ENCODE measurements at regions not wholly inside any gene's neighbourhood (a gene's known extent, or its start where the extent isn't known, plus 50 kb on each side); places are given as distances from the start of the nearest gene placed in this dataset.

GRCh38 chr1:170219163-170219562 lies 73.4 kb downstream of the NTMT2 start:
- DNase-seq (ENCODE audit: low spot score): no peak

DNA sequence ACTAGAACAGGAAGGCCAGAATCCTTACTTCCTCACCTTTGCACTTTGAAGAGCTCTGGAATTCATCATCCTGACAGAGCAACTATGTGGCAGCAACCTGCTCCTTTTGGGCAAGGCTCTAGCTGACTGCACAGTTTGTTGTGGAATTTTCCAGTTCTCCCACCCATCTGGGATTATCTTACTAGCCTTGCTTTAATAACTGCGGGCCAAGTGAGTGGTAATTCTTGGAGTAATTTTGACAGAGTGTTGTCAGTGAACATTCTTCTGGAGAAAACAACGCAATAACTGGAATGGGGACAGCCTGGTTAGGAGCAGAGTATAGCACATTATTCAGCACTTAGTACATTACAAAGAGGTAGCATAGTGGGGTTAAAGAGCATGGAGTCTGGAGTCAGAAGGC lies 75.3 kb downstream of the NTMT2 start:
- DNase-seq (ENCODE audit: low spot score): no peak

DNA sequence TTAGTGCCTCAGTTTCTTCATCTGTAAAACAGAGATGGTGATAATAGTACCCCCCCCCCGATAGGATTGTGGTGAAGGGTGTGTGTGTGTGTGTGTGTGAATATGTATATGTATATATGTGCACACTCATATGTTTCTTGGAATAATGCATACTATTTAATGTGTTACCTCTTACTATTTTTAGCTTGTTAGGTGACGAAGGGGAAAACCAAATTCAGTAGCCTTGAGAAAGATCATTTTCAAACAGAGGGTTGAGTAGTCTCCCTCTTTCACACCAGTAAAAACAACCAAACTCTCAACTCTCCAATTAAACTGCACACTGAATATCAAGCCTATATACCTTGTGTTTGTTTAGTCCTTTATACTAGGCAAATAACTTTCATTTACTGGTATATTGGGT lies 75.7 kb downstream of the NTMT2 start:
- DNase-seq (ENCODE audit: low spot score): no peak

GRCh38 chr1:170224469-170224868 lies 78.7 kb downstream of the NTMT2 start:
- DNase-seq (ENCODE audit: low spot score): no peak

DNA sequence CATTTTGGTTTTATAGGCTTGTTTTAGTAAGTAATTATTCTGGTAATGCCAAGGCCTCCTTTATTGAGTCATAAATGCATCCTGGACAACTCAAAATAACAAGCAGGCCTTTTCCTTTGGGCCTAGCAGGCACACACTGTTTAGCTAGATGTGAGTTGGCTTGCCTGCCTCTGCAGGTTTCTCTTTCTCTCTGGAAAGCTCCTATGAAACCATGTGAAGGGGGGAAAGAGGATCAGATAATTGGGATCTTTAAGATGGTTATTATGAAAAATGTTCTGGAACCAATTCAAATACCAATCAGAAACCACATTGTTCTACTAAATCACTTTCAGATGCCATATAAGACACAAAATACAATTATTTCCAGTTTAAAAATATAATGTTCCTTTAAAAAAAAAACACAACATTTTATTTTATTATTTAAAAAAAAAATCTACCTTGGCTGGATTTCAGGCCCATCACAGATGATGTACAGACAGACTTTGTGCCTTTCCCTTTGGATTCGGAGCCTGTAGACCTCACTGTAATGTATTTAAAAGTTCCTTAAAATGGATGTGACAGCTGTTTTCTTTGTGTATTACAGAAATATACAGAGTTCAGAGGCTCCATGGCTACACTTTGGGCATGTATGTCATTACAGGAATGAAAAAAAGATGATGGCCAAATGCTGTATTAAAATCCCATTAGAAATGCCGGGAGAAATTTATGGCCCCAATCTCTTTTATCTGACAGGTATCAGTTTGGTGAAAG lies 80.2 kb downstream of the NTMT2 start:
- no peak for DNase-seq (ENCODE audit: low spot score)

- no peak for DNase-seq (ENCODE audit: low spot score)
Measured at GRCh38 chr1:170226767-170227166, 81.0 kb downstream of the NTMT2 start.

DNA sequence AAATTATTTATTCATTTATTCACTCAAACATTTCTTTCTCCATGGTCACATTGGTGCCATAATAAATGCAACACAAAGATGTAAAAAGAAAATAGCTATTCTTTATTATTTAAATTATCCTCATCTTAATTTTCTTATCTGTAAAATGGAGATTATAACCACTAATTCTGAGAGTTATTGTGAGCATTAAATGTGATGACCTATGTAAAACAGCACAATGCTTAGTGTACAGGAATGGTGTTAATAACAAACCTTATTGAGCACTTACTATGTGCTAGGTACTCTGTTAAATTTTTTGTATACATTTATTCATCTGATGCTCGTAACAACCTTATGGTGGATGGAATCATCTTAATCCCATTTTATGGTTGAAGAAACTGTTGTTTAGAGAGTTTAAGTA lies 84.6 kb downstream of the NTMT2 start:
- no peak for DNase-seq (ENCODE audit: low spot score)

DNA sequence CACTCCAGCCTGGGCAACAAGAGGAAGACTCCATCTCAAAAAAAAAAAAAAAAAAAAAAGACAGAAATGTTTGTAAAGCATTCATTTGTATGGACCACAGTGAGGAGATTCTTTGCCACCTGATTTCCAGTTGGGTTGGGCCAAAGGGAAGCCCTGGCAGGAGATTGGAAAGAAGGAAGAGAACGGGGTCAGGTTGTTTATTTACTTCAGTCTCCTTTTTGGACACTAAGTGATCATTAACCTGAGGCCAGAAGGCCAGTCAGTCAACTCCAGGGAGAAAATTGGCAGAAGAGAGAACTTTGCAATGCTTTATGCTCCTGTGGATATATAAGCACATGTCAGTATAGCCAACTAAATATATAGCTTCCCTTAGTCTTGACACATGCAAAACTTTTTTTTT lies 85.9 kb downstream of the NTMT2 start:
- DNase-seq (ENCODE audit: low spot score): no peak

- DNase-seq (ENCODE audit: low spot score): no peak
Measured at GRCh38 chr1:170238704-170239391, 93.1 kb downstream of the NTMT2 start.

DNA sequence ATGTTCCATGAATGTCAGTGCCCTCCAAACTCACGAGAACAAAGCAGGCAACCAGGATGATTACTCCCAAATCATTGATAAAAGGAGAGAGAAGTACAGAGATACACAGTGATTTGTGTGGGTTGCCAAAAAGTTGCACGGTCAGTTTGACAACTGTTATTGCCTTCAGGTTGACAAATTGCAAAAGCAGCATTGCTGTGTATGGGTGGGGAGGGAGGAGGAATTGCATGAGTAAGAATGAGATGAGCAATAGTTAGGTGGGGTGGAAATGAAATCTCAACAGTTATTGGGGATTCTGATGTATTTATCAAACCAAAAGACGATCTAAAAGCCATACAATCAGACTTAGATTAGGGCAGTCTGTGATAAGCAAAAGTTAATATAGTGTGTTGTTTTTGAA lies 93.7 kb downstream of the NTMT2 start:
- no peak for DNase-seq (ENCODE audit: low spot score)

- DNase-seq (ENCODE audit: low spot score): no peak
Measured at GRCh38 chr1:170240409-170240808, 94.7 kb downstream of the NTMT2 start.

GRCh38 chr1:170241266-170241851 lies 95.6 kb downstream of the NTMT2 start:
- no peak for DNase-seq (ENCODE audit: low spot score)

DNA sequence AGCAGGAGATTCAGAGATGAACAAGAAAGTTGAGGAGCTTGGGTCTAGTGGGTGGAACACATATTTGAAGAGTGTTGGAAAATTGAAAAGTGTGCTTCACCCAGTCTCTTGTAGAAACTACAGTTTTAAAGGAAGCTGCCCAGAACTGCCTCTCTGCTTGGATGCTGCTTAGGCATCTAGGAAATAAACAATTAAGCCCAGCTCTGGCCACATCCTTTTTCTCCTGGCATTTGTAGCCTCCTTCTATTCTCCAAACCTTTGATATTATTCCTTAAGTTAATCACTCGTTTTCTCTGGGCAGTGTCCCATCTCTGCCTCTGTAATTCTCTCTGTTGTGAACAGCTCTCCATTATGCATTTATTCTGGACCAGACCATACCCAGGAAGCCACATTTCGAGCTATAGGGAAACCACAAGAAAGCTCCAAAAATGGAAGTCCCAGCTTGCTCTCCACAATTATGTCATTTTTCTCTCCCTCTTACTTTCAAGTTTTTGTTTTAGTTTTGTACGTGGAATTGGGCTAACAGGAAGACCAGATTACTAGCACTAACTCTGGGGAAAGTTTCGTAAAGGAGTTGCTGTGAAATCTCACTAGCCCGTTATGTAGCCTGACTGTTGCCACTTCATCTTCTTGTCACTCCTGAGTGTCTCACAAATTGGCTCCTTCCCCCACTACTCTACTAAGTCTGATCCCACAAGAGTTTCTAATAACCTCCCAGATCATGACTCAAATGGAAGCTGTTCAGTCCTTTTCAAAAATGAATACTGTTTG lies 102.2 kb downstream of the NTMT2 start:
- DNase-seq (ENCODE audit: low spot score): no peak

GRCh38 chr1:170250531-170251276 lies 104.9 kb downstream of the NTMT2 start:
- no peak for DNase-seq (ENCODE audit: low spot score)

DNA sequence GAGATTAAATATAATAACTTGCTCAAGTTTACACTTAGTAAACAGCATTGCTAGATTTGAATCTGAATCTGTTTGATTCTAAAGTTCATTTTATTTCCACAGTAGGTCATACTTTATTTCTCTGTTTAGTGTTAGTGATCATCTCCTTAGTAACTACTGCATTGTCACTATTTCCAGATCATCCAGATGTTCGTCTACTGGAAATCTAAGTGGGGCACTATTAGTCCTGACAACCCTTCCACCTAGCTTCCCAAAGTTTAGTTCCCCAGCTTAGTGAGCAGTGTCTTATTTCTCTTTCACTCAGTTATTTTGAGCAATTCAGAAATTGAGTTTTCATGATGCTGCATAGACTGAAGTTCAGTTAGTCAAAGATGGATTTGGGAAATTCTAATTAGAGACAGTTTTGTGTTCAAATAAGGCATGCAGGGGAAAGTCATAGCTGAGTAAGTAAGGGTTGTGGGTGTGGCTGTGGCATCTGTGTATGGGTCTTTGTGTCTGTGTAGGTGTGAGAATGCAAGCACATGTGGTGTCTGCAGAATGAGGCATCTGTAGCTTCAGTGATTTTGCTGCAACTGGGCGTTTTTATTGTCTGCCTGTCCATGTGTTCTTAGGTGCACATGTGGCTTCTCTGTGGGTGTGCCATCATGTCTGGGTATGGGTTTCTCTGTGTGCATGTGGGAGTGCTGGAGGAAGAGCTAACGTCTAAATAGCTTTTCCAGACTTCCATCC lies 107.3 kb downstream of the NTMT2 start:
- no peak for DNase-seq (ENCODE audit: low spot score)

DNA sequence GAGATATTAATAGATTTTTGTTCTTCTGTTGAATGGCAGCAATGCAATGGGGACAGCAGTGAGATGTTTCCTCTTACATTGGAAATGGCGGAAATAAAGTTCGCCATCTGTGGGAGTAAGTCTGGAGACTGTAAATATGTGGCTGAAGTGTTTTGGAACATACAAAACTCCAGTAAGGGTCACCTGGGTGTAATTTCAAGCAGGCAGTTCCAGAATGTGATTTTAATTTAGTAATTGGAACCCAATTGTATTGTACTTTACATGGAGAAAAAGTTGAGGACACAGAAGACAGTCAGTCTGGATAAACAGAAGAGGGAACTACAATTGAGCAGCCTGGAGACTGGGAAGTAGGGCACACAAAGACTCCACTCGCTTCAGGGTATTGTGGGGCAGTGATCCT lies 108.6 kb downstream of the NTMT2 start:
- no peak for DNase-seq (ENCODE audit: low spot score)

DNA sequence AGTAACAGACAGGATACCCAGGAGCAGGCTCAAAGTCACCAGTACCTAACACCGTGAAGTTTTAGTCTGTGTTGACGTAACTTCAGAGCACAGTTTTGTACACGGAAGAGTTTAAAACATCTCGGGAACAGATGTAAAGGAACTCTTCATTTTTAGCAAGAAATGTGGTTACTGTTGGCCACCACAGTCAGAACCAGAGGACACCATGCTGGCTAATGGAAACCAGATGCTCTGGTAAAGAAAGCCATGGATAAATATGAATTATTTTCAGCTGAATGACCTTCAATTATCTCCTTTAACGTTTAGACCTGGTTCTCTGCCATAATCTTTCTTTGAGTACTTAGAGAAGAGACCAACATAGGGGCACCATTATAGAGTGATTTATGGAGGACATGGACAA lies 115.9 kb downstream of the NTMT2 start:
- DNase-seq (ENCODE audit: low spot score): no peak

DNA sequence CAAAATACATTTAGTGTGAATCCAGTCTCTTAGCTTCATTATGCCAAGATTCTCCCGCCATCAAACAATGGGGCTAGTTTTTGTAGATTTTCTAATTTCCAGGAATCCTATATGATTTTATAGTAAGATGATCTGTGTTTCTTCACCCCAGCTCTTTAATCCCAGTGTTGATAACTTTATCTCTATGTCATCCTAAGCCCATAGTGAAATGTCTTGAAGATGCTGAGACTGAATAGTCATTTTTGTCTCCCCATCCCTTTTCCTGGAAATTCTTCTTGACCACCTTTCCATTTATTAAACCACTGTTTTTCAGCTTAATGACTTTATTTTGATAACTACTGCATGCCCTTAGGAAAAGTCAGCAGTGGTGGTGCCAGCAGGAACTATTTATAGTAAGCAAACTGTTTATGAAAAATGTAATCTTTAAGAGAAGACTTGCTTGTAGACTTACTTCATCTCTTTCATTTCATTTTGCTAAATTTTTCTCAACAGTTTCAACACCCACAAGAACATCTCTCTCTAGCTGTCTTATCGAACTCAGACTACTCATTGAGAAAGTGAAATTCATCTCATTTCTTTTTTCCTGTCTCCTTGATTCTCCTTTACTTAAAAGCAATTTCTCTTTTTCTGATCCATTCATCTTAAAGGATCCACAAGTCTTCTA lies 116.6 kb downstream of the NTMT2 start:
- no peak for DNase-seq (ENCODE audit: low spot score)

GRCh38 chr1:170265234-170265633 lies 119.5 kb downstream of the NTMT2 start:
- no peak for DNase-seq (ENCODE audit: low spot score)

GRCh38 chr1:170267317-170267716 lies 121.6 kb downstream of the NTMT2 start:
- DNase-seq (ENCODE audit: low spot score): no peak
